ENCODE measurements at regions not wholly inside any gene's neighbourhood (a gene's known extent, or its start where the extent isn't known, plus 50 kb on each side); places are given as distances from the start of the nearest gene placed in this dataset.

- H3K27ac ChIP-seq: no peak overlapping the region
- no peaks in the 10 kb centered on the region for H4K20me1 ChIP-seq (ENCODE audit: insufficient read depth)
- no peaks in the 10 kb centered on the region for H3K27me3 ChIP-seq (ENCODE audit: insufficient read depth, low read depth)
- H2AFZ ChIP-seq (ENCODE audit: low read depth): no peak overlapping the region
- no peak overlapping the region for H3K9ac ChIP-seq
- H3K36me3 ChIP-seq (ENCODE audit: insufficient read depth): no peaks in the 10 kb centered on the region
- no peaks in the 10 kb centered on the region for H3K79me2 ChIP-seq (ENCODE audit: insufficient read depth, low read depth)
- no peak overlapping the region for H3K4me3 ChIP-seq (IDR thresholded peaks at IDR 0.05; ENCODE audit: insufficient read depth, low read depth, low read length)
- no peaks in the 10 kb centered on the region for H3K4me1 ChIP-seq (ENCODE audit: low read depth, poor library complexity, severe bottlenecking)
- TF ChIP-seq CTCF (conservative IDR thresholded peaks at IDR 0.05; ENCODE audit: low read depth, low read length): no peak
- no peak overlapping the region for H3K4me2 ChIP-seq
These were observed 737.2 kb downstream of the SI start for GRCh38 chr3:164341086-164341485.

GRCh38 chr3:164340273-164340672 lies 738.0 kb downstream of the SI start:
- Histone ChIP-seq H2AFZ (ENCODE audit: low read depth) (no peak overlapping the region), H3K9ac (no peak overlapping the region), H3K27me3 (ENCODE audit: insufficient read depth, low read depth) (no peaks in the 10 kb centered on the region), H4K20me1 (ENCODE audit: insufficient read depth) (no peaks in the 10 kb centered on the region), H3K4me1 (ENCODE audit: low read depth, poor library complexity, severe bottlenecking) (no peaks in the 10 kb centered on the region), H3K4me2 (no peak overlapping the region), H3K27ac (no peak overlapping the region), H3K79me2 (ENCODE audit: insufficient read depth, low read depth) (no peaks in the 10 kb centered on the region), H3K36me3 (ENCODE audit: insufficient read depth) (no peaks in the 10 kb centered on the region), H3K4me3 (IDR thresholded peaks at IDR 0.05; ENCODE audit: insufficient read depth, low read depth, low read length) (no peak overlapping the region)
- no peak for TF ChIP-seq CTCF (conservative IDR thresholded peaks at IDR 0.05; ENCODE audit: low read depth, low read length)

- H3K9ac ChIP-seq: no peak overlapping the region
- H3K27ac ChIP-seq: no peak overlapping the region
- no peaks in the 10 kb centered on the region for H3K36me3 ChIP-seq (ENCODE audit: insufficient read depth)
- no peaks in the 10 kb centered on the region for H3K27me3 ChIP-seq (ENCODE audit: insufficient read depth, low read depth)
- H3K79me2 ChIP-seq (ENCODE audit: insufficient read depth, low read depth): no peaks in the 10 kb centered on the region
- no peaks in the 10 kb centered on the region for H4K20me1 ChIP-seq (ENCODE audit: insufficient read depth)
- H3K4me3 ChIP-seq (IDR thresholded peaks at IDR 0.05; ENCODE audit: insufficient read depth, low read depth, low read length): no peak overlapping the region
- no peaks in the 10 kb centered on the region for H3K4me1 ChIP-seq (ENCODE audit: low read depth, poor library complexity, severe bottlenecking)
- H3K4me2 ChIP-seq: no peak overlapping the region
- no peak for TF ChIP-seq CTCF (conservative IDR thresholded peaks at IDR 0.05; ENCODE audit: low read depth, low read length)
- H2AFZ ChIP-seq (ENCODE audit: low read depth): no peak overlapping the region
These were observed 745.2 kb downstream of the SI start for GRCh38 chr3:164332831-164333802.

- H3K27me3 ChIP-seq (ENCODE audit: insufficient read depth, low read depth): no peaks in the 10 kb centered on the region
- no peak overlapping the region for H3K27ac ChIP-seq
- no peak for TF ChIP-seq CTCF (conservative IDR thresholded peaks at IDR 0.05; ENCODE audit: low read depth, low read length)
- no peaks in the 10 kb centered on the region for H3K36me3 ChIP-seq (ENCODE audit: insufficient read depth)
- no peaks in the 10 kb centered on the region for H3K4me1 ChIP-seq (ENCODE audit: low read depth, poor library complexity, severe bottlenecking)
- no peaks in the 10 kb centered on the region for H4K20me1 ChIP-seq (ENCODE audit: insufficient read depth)
- no peak overlapping the region for H3K4me3 ChIP-seq (IDR thresholded peaks at IDR 0.05; ENCODE audit: insufficient read depth, low read depth, low read length)
- H3K9ac ChIP-seq: no peak overlapping the region
- H3K4me2 ChIP-seq: no peak overlapping the region
- H3K79me2 ChIP-seq (ENCODE audit: insufficient read depth, low read depth): no peaks in the 10 kb centered on the region
- H2AFZ ChIP-seq (ENCODE audit: low read depth): no peak overlapping the region
These were observed 751.6 kb downstream of the SI start for GRCh38 chr3:164326714-164327113.

All from KMS-11 (cell line).